SK-N-SH (cell line): ENCODE measurements at regions not wholly inside any gene's neighbourhood (a gene's known extent, or its start where the extent isn't known, plus 50 kb on each side); places are given as distances from the start of the nearest gene placed in this dataset.

ENCODE experiments used
- CTCF ChIA-PET: fragments of 300-600, 350-600 bp; formaldehyde crosslinking; extraction: SDS; loops from one replicate; lab custom pipeline; 2021; lab: Yijun Ruan, JAX
- POLR2A ChIA-PET: fragments of 350-600 bp; sonication (Branson Sonifier 250); formaldehyde crosslinking; extraction: SDS; loops from one replicate; lab custom pipeline; 2020; ENCODE audit warnings: antibody characterized with exemption, inconsistent platforms; lab: Yijun Ruan, JAX
- DNase-seq: peaks from one replicate; pipeline ENCODE4 v3.0.0; 2012
- H2AFZ ChIP-seq: fragments of 200-600 bp; sonication (generic); 2 replicates; pipeline ENCODE4 v1.8.1; 2016; ENCODE audit warnings: antibody characterized with exemption, mild to moderate bottlenecking, low read depth
- H3F3A ChIP-seq: fragments of 200-600 bp; sonication (generic); replicated peaks from 2 replicates; pipeline ENCODE3; 2016; ENCODE audit warnings: antibody characterized with exemption, mild to moderate bottlenecking; ENCODE audit not compliant: insufficient read depth
- H3K27ac ChIP-seq, 2 experiments: fragments of 200-500 bp in 1 of 2; fragments of 200-600 bp in 1 of 2; sonication (Bioruptor generic) in 1 of 2; sonication (generic), shearing (Covaris generic) in 1 of 2; 2 replicates each; pipeline versions ENCODE4 v1.5.1 to v1.6.1; 2014 to 2016; ENCODE audit warnings: low read depth in 2 of 2, inconsistent platforms in 1 of 2, low read length in 1 of 2, mild to moderate bottlenecking in 1 of 2, mixed read lengths in 1 of 2
- H3K27me3 ChIP-seq: fragments of 200-600 bp; sonication (generic), shearing (Covaris generic); 2 replicates; pipeline ENCODE4 v1.6.1; 2016; ENCODE audit warnings: mixed run types; ENCODE audit not compliant: insufficient read depth
- H3K36me3 ChIP-seq, 2 experiments: fragments of 200-500 bp in 1 of 2; fragments of 200-600 bp in 1 of 2; sonication (Bioruptor generic) in 1 of 2; sonication (generic) in 1 of 2; replicated peaks in 1 of 2; 2 replicates each; pipeline versions ENCODE3 to v1.5.1; 2014 to 2016; ENCODE audit warnings: low read length in 1 of 2, mild to moderate bottlenecking in 1 of 2; ENCODE audit not compliant: insufficient read depth in 2 of 2, control insufficient read depth in 1 of 2
- H3K4me1 ChIP-seq, 2 experiments: fragments of 200-500 bp in 1 of 2; fragments of 200-600 bp in 1 of 2; sonication (Bioruptor generic) in 1 of 2; sonication (generic), shearing (Covaris generic) in 1 of 2; 2 replicates each; pipeline versions ENCODE4 v1.5.1 to v1.6.1; 2014 to 2016; ENCODE audit warnings: low read depth in 1 of 2, low read length in 1 of 2, mixed run types in 1 of 2; ENCODE audit not compliant: insufficient read depth in 2 of 2, control insufficient read depth in 1 of 2
- H3K4me2 ChIP-seq: fragments of 200-600 bp; sonication (generic), shearing (Covaris generic); 2 replicates; pipeline ENCODE4 v1.6.1; 2017; ENCODE audit warnings: mixed run types
- H3K4me3 ChIP-seq, 2 experiments: fragments of 200-500 bp in 1 of 2; fragments of 200-600 bp in 1 of 2; sonication (Bioruptor generic) in 1 of 2; sonication (generic), shearing (Covaris generic) in 1 of 2; 2 replicates each; pipeline versions ENCODE4 v1.5.1 to v1.8.1; 2014 to 2016; ENCODE audit warnings: low read depth in 2 of 2, inconsistent platforms in 1 of 2, low read length in 1 of 2, mild to moderate bottlenecking in 1 of 2, mixed read lengths in 1 of 2, moderate library complexity in 1 of 2
- H3K79me2 ChIP-seq: fragments of 200-600 bp; sonication (generic); 2 replicates; pipeline ENCODE4 v1.8.1; 2017; ENCODE audit warnings: mild to moderate bottlenecking; ENCODE audit not compliant: insufficient read depth
- H3K9ac ChIP-seq: fragments of 200-600 bp; sonication (generic); 2 replicates; pipeline ENCODE4 v1.6.1; 2017; ENCODE audit warnings: mixed run types
- H3K9me2 ChIP-seq: fragments of 200-600 bp; sonication (generic); 2 replicates; pipeline ENCODE4 v1.6.1; 2017; ENCODE audit warnings: mixed run types
- H3K9me3 ChIP-seq: fragments of 200-600 bp; sonication (generic); 2 replicates; pipeline ENCODE4 v1.6.1; 2017; ENCODE audit warnings: mixed run types, mild to moderate bottlenecking, moderate library complexity
- H4K20me1 ChIP-seq: fragments of 200-600 bp; sonication (generic); 2 replicates; pipeline ENCODE4 v1.6.1; 2017; ENCODE audit warnings: mild to moderate bottlenecking, mixed run types; ENCODE audit not compliant: insufficient read depth
- CHD2 ChIP-seq: fragments of 150-350 bp; IDR thresholded peaks from 2 replicates; pipeline ENCODE4 v1.6.1; 2018; ENCODE audit warnings: low read length; ENCODE audit not compliant: partially characterized antibody
- ELF1 ChIP-seq: IDR thresholded peaks from 2 replicates; pipeline ENCODE4 v1.4.0; 2012
- EP300 ChIP-seq, 2 experiments: IDR thresholded peaks; 2 replicates each; pipeline versions ENCODE4 v1.4.0 to v1.6.1; 2012; ENCODE audit warnings: borderline replicate concordance in 1 of 2, low read depth in 1 of 2, low read length in 1 of 2
- FOXJ3 ChIP-seq: sonication (generic); formaldehyde crosslinking; IDR thresholded peaks from 2 replicates; pipeline ENCODE4 v1.5.1; 2020; ENCODE audit warnings: mild to moderate bottlenecking, missing genetic modification reagents
- FOXM1 ChIP-seq: IDR thresholded peaks from 2 replicates; pipeline ENCODE4 v1.4.0; 2012; ENCODE audit warnings: low read depth, mild to moderate bottlenecking
- JUND ChIP-seq: IDR thresholded peaks from 2 replicates; pipeline ENCODE4 v1.4.0; 2012
- MEF2A ChIP-seq: IDR thresholded peaks from 2 replicates; pipeline ENCODE4 v1.4.0; 2012; ENCODE audit warnings: low read depth, borderline replicate concordance
- MXI1 ChIP-seq: IDR thresholded peaks from 2 replicates; pipeline ENCODE4 v1.6.1; 2012; ENCODE audit warnings: mild to moderate bottlenecking, low read depth, low read length, improper control_type of control experiment
- NRF1 ChIP-seq: IDR thresholded peaks from 2 replicates; pipeline ENCODE4 v1.6.1; 2012; ENCODE audit warnings: low read depth, mild to moderate bottlenecking, low read length
- RAD21 ChIP-seq: IDR thresholded peaks from 2 replicates; pipeline ENCODE4 v1.6.1; 2012; ENCODE audit warnings: mild to moderate bottlenecking, low read length
- RCOR1 ChIP-seq: fragments of 150-350 bp; IDR thresholded peaks from 2 replicates; pipeline ENCODE4 v1.6.1; 2017; ENCODE audit warnings: antibody characterized with exemption, low read length
- REST ChIP-seq: IDR thresholded peaks from 2 replicates; pipeline ENCODE4 v1.6.1; 2012; ENCODE audit warnings: mild to moderate bottlenecking, low read depth, low read length, moderate library complexity
- RXRA ChIP-seq: IDR thresholded peaks from 2 replicates; pipeline ENCODE4 v1.4.0; 2012; ENCODE audit warnings: low read depth, mild to moderate bottlenecking, borderline replicate concordance
- SIN3A ChIP-seq: IDR thresholded peaks from 2 replicates; pipeline ENCODE4 v1.6.1; 2012; ENCODE audit warnings: low read depth, mild to moderate bottlenecking, low read length, moderate library complexity, borderline replicate concordance
- WGBS: methylation state at CpG from one replicate; pipeline ENCODE4 v1.1.6; 2017; ENCODE audit warnings: low lambda C conversion rate; 5-methylcytosine and 5-hydroxymethylcytosine counted together
- TF ChIP-seq, protein P1 (sequence below): IDR thresholded peaks from 2 replicates; pipeline ENCODE4 v1.4.0; 2012; ENCODE audit warnings: low read depth

- WGBS = 61% methylated on average over 3 of the region's 3 CpGs
- Histone ChIP-seq H3K79me2 (no peaks in the 10 kb centered on the region), H3K9me2 (no peaks in the 10 kb centered on the region), H3K9me3 (no peaks in the 10 kb centered on the region), H3K4me3 (no peak overlapping the region), H3K4me1 (no peaks in the 10 kb centered on the region), H3K27me3 (no peaks in the 10 kb centered on the region), H3K4me2 (no peak overlapping the region), H3K36me3 (no peaks in the 10 kb centered on the region), H3K27ac (no peak overlapping the region), H4K20me1 (no peaks in the 10 kb centered on the region), H3F3A (no peaks in the 10 kb centered on the region), H3K9ac (no peak overlapping the region), H2AFZ (no peak overlapping the region)
- CTCF ChIA-PET = no interaction called here
- DNase-seq = no peak
- TF ChIP-seq RAD21 (no peak), FOXM1 (no peak), EP300 (IDR thresholded peaks at IDR 0.05; ENCODE audit: borderline replicate concordance in 1 of 2, low read depth in 1 of 2, low read length in 1 of 2) (no peak), REST (no peak)
- POLR2A ChIA-PET = no interaction called here
These were observed 69.1 kb upstream of the COCH start for GRCh38 chr14:30805284-30805683.

GRCh38 chr14:30808576-30808975 lies 65.8 kb upstream of the COCH start:
- no peaks in the 10 kb centered on the region for H3K27me3 ChIP-seq
- TF ChIP-seq JUND = no peak
- TF ChIP-seq, all 33 proteins: peak for 0
- no peaks in the 10 kb centered on the region for H3K79me2 ChIP-seq
- H3K9me3 ChIP-seq = no peaks in the 10 kb centered on the region
- ChIA-PET CTCF (no interaction called here), POLR2A (no interaction called here)
- no peak overlapping the region for H2AFZ ChIP-seq
- H3K36me3 ChIP-seq = no peaks in the 10 kb centered on the region
- no peaks in the 10 kb centered on the region for H3F3A ChIP-seq
- no peak overlapping the region for H3K4me3 ChIP-seq
- no peak overlapping the region for H3K9ac ChIP-seq
- H3K4me1 ChIP-seq = no peaks in the 10 kb centered on the region
- WGBS = 71% methylated on average over 1 of the region's 1 CpG
- H3K27ac ChIP-seq = no peak overlapping the region
- DNase-seq = no peak
- H4K20me1 ChIP-seq = no peaks in the 10 kb centered on the region
- no peaks in the 10 kb centered on the region for H3K9me2 ChIP-seq
- no peak overlapping the region for H3K4me2 ChIP-seq

- no peaks in the 10 kb centered on the region for H4K20me1 ChIP-seq
- no peaks in the 10 kb centered on the region for H3K79me2 ChIP-seq
- POLR2A ChIA-PET = no interaction called here
- no peaks in the 10 kb centered on the region for H3K9me2 ChIP-seq
- CTCF ChIA-PET = interaction anchor here (1.0 to 1.2 kb wide), 2 partner anchors 23 to 131 kb away, joined by 3 read pairs; no protein-coding TSS in a partner anchor
- no peaks in the 10 kb centered on the region for H3K9me3 ChIP-seq
- no peak overlapping the region for H3K9ac ChIP-seq
- H3K4me2 ChIP-seq = no peak overlapping the region
- no peaks in the 10 kb centered on the region for H3K36me3 ChIP-seq
- no peak for DNase-seq
- no peak overlapping the region for H3K4me3 ChIP-seq
- WGBS = 91% methylated on average over 5 of the region's 5 CpGs
- no peak overlapping the region for H3K27ac ChIP-seq
- no peaks in the 10 kb centered on the region for H3K4me1 ChIP-seq
- H3F3A ChIP-seq = no peaks in the 10 kb centered on the region
- H2AFZ ChIP-seq = no peak overlapping the region
- H3K27me3 ChIP-seq = no peaks in the 10 kb centered on the region
- TF ChIP-seq FOXJ3 (CRISPR knock-in tag) (no peak), CHD2 (no peak), MXI1 (no peak), ELF1 (no peak), NRF1 (no peak), JUND (no peak), REST (no peak), MEF2A (no peak), SIN3A (no peak), RXRA (no peak), RCOR1 (no peak)
- TF ChIP-seq, protein P1, sequence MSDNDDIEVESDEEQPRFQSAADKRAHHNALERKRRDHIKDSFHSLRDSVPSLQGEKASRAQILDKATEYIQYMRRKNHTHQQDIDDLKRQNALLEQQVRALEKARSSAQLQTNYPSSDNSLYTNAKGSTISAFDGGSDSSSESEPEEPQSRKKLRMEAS = no peak
These were observed 61.1 kb upstream of the COCH start for GRCh38 chr14:30813216-30813615.
